ENCODE measurements at regions not wholly inside any gene's neighbourhood (a gene's known extent, or its start where the extent isn't known, plus 50 kb on each side); places are given as distances from the start of the nearest gene placed in this dataset.

DNA sequence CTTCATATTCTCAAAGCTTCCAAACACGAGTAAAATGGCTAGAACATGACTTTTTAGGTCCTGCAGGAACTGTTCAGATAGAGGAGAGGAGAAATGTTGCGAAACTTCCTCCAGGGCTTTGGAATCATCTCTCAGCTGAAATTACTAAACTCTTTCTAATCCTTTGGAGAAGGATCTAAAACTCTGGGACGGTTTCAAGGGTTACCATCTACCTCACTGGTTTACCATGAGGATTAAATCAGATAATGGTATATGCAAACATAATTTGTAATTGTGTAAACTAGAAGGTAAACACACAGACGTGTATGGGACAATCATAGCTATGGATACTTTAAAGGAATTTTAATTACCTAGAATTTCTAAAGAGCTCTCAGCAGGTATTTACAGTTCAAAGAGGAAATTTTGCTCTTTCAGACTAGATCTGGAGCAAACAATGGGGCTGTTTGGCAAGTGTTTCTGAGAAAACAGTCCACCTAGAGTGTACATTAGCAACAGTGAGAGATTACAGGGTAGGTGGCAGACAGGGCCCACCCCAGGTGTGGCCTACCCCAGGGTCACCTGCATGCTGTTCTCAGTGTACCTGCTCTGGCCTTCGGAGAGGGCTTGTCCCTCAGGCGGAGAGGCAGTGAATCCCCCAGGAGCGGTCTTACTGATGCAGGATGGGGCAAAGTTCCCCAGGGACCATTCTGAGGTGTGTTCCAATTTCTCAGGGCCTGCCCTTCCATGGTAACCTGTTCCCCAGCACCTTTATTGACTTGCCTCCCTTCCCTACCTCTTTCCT, 124.7 kb upstream of the MAX start (continued):
- TF ChIP-seq, protein P1, sequence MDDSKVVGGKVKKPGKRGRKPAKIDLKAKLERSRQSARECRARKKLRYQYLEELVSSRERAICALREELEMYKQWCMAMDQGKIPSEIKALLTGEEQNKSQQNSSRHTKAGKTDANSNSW (CRISPR knock-in tag; IDR thresholded peaks at IDR 0.05; ENCODE audit: borderline replicate concordance), result no peak
- TF ChIP-seq SATB2 (CRISPR knock-in tag; IDR thresholded peaks at IDR 0.05) (no peak), ZNF577 (CRISPR knock-in tag; IDR thresholded peaks at IDR 0.05; ENCODE audit: borderline replicate concordance, low read depth) (no peak), ZNF747 (CRISPR knock-in tag; IDR thresholded peaks at IDR 0.05; ENCODE audit: borderline replicate concordance) (no peak), MZF1 (CRISPR knock-in tag; IDR thresholded peaks at IDR 0.05; ENCODE audit: borderline replicate concordance) (no peak), PHB2 (IDR thresholded peaks at IDR 0.05; ENCODE audit: partially characterized antibody) (no peak), HNRNPK (IDR thresholded peaks at IDR 0.05; ENCODE audit: low read depth, low read length, poor library complexity, severe bottlenecking) (no peak), DNMT1 (CRISPR knock-in tag; IDR thresholded peaks at IDR 0.05) (no peak), ZNF629 (CRISPR knock-in tag; conservative IDR thresholded peaks at IDR 0.05) (no peak), XRCC5 (optimal IDR thresholded peaks at IDR 0.05; ENCODE audit: low read length) (no peak), NRL (CRISPR knock-in tag; IDR thresholded peaks at IDR 0.05; ENCODE audit: borderline replicate concordance) (no peak), DMAP1 (CRISPR knock-in tag; IDR thresholded peaks at IDR 0.05) (no peak)
- TF ChIP-seq, protein P2, sequence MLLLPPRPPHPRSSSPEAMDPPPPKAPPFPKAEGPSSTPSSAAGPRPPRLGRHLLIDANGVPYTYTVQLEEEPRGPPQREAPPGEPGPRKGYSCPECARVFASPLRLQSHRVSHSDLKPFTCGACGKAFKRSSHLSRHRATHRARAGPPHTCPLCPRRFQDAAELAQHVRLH (CRISPR knock-in tag; IDR thresholded peaks at IDR 0.05; ENCODE audit: borderline replicate concordance, low read depth), result no peak
- TF ChIP-seq, protein P3, sequence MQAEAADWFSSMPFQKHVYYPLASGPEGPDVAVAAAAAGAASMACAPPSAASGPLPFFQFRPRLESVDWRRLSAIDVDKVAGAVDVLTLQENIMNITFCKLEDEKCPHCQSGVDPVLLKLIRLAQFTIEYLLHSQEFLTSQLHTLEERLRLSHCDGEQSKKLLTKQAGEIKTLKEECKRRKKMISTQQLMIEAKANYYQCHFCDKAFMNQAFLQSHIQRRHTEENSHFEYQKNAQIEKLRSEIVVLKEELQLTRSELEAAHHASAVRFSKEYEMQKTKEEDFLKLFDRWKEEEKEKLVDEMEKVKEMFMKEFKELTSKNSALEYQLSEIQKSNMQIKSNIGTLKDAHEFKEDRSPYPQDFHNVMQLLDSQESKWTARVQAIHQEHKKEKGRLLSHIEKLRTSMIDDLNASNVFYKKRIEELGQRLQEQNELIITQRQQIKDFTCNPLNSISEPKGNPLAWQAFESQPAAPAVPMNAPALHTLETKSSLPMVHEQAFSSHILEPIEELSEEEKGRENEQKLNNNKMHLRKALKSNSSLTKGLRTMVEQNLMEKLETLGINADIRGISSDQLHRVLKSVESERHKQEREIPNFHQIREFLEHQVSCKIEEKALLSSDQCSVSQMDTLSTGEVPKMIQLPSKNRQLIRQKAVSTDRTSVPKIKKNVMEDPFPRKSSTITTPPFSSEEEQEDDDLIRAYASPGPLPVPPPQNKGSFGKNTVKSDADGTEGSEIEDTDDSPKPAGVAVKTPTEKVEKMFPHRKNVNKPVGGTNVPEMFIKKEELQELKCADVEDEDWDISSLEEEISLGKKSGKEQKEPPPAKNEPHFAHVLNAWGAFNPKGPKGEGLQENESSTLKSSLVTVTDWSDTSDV (CRISPR knock-in tag; IDR thresholded peaks at IDR 0.05), result no peak
- TF ChIP-seq, protein P4, sequence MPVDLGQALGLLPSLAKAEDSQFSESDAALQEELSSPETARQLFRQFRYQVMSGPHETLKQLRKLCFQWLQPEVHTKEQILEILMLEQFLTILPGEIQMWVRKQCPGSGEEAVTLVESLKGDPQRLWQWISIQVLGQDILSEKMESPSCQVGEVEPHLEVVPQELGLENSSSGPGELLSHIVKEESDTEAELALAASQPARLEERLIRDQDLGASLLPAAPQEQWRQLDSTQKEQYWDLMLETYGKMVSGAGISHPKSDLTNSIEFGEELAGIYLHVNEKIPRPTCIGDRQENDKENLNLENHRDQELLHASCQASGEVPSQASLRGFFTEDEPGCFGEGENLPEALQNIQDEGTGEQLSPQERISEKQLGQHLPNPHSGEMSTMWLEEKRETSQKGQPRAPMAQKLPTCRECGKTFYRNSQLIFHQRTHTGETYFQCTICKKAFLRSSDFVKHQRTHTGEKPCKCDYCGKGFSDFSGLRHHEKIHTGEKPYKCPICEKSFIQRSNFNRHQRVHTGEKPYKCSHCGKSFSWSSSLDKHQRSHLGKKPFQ (CRISPR knock-in tag; IDR thresholded peaks at IDR 0.05; ENCODE audit: insufficient replicate concordance), result no peak
- TF ChIP-seq, protein P5, sequence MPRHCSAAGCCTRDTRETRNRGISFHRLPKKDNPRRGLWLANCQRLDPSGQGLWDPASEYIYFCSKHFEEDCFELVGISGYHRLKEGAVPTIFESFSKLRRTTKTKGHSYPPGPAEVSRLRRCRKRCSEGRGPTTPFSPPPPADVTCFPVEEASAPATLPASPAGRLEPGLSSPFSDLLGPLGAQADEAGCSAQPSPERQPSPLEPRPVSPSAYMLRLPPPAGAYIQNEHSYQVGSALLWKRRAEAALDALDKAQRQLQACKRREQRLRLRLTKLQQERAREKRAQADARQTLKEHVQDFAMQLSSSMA (CRISPR knock-in tag; IDR thresholded peaks at IDR 0.05), result no peak
- TF ChIP-seq, protein P6, sequence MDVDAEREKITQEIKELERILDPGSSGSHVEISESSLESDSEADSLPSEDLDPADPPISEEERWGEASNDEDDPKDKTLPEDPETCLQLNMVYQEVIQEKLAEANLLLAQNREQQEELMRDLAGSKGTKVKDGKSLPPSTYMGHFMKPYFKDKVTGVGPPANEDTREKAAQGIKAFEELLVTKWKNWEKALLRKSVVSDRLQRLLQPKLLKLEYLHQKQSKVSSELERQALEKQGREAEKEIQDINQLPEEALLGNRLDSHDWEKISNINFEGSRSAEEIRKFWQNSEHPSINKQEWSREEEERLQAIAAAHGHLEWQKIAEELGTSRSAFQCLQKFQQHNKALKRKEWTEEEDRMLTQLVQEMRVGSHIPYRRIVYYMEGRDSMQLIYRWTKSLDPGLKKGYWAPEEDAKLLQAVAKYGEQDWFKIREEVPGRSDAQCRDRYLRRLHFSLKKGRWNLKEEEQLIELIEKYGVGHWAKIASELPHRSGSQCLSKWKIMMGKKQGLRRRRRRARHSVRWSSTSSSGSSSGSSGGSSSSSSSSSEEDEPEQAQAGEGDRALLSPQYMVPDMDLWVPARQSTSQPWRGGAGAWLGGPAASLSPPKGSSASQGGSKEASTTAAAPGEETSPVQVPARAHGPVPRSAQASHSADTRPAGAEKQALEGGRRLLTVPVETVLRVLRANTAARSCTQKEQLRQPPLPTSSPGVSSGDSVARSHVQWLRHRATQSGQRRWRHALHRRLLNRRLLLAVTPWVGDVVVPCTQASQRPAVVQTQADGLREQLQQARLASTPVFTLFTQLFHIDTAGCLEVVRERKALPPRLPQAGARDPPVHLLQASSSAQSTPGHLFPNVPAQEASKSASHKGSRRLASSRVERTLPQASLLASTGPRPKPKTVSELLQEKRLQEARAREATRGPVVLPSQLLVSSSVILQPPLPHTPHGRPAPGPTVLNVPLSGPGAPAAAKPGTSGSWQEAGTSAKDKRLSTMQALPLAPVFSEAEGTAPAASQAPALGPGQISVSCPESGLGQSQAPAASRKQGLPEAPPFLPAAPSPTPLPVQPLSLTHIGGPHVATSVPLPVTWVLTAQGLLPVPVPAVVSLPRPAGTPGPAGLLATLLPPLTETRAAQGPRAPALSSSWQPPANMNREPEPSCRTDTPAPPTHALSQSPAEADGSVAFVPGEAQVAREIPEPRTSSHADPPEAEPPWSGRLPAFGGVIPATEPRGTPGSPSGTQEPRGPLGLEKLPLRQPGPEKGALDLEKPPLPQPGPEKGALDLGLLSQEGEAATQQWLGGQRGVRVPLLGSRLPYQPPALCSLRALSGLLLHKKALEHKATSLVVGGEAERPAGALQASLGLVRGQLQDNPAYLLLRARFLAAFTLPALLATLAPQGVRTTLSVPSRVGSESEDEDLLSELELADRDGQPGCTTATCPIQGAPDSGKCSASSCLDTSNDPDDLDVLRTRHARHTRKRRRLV (CRISPR knock-in tag; IDR thresholded peaks at IDR 0.05), result no peak
